IMR-90 (cell line): ENCODE measurements at regions not wholly inside any gene's neighbourhood (a gene's known extent, or its start where the extent isn't known, plus 50 kb on each side); places are given as distances from the start of the nearest gene placed in this dataset.

Experiments
- ATAC-seq: fragments of 200-7000 bp; cut with Tn5 transposase; 2 replicates; pipeline ENCODE4 v1.9.1; 2020; ENCODE audit warnings: low read depth, mild to moderate bottlenecking, moderate library complexity
- BruUV-seq: library from RNA; stranded (reverse); fragments of 400-500 nt; replicated peaks from 2 replicates; lab custom pipeline; 2021; lab: Mats Ljungman, UMichigan
- CTCF ChIA-PET: fragments of 300-600 bp; formaldehyde crosslinking; extraction: SDS; loops from one replicate; lab custom pipeline; 2021; ENCODE audit warnings: antibody characterized with exemption; lab: Yijun Ruan, JAX
- POLR2A ChIA-PET: fragments of 300-600 bp; sonication (Branson Sonifier 250); formaldehyde crosslinking; loops from one replicate; lab custom pipeline; 2022; ENCODE audit warnings: antibody characterized with exemption; ENCODE audit not compliant: unreplicated experiment; lab: Charles Lee
- DNase-seq: peaks from one replicate; pipeline ENCODE4 v3.0.0; 2013
- H2AFZ ChIP-seq: replicated peaks from 2 replicates; pipeline ENCODE3; 2013; ENCODE audit warnings: low read length, mild to moderate bottlenecking; ENCODE audit not compliant: poor library complexity
- H2AK5ac ChIP-seq: 2 replicates; pipeline ENCODE4 v1.6.1; 2013; ENCODE audit warnings: low read depth, low read length, inconsistent platforms
- H2AK9ac ChIP-seq: replicated peaks from 2 replicates; pipeline ENCODE3; 2013; ENCODE audit warnings: mild to moderate bottlenecking, low read depth, low read length, moderate library complexity; ENCODE audit not compliant: poor library complexity
- H2BK120ac ChIP-seq: 2 replicates; pipeline ENCODE4 v1.6.1; 2013; ENCODE audit warnings: low read depth, low read length, inconsistent platforms
- H2BK15ac ChIP-seq: 3 replicates; pipeline ENCODE4 v1.6.1; 2013; ENCODE audit warnings: low read depth, low read length, inconsistent platforms
- H2BK20ac ChIP-seq: 2 replicates; pipeline ENCODE4 v1.6.1; 2013; ENCODE audit warnings: low read depth, mild to moderate bottlenecking, inconsistent platforms, low read length, moderate library complexity
- H2BK5ac ChIP-seq: 2 replicates; pipeline ENCODE4 v1.6.1; 2013; ENCODE audit warnings: mild to moderate bottlenecking, low read depth, low read length, inconsistent platforms; ENCODE audit not compliant: poor library complexity, severe bottlenecking
- H3K14ac ChIP-seq: replicated peaks from 2 replicates; pipeline ENCODE4 v1.6.1; 2013; ENCODE audit warnings: low read depth, low read length, inconsistent platforms
- H3K18ac ChIP-seq: 2 replicates; pipeline ENCODE4 v1.6.1; 2013; ENCODE audit warnings: low read depth, low read length, control low read depth
- H3K23ac ChIP-seq: 2 replicates; pipeline ENCODE4 v1.6.1; 2013; ENCODE audit warnings: low read depth, low read length, inconsistent platforms
- H3K27ac ChIP-seq: 2 replicates; pipeline ENCODE4 v1.5.1; 2013; ENCODE audit warnings: mild to moderate bottlenecking, control low read depth, low read length; ENCODE audit not compliant: insufficient read depth
- H3K27me3 ChIP-seq: 2 replicates; pipeline ENCODE4 v1.6.1; 2013; ENCODE audit warnings: low read length; ENCODE audit not compliant: control insufficient read depth, insufficient read depth
- H3K36me3 ChIP-seq: 2 replicates; pipeline ENCODE4 v1.6.1; 2013; ENCODE audit warnings: low read length, mixed read lengths; ENCODE audit not compliant: control insufficient read depth, insufficient read depth
- H3K4ac ChIP-seq: 2 replicates; pipeline ENCODE4 v1.6.1; 2013; ENCODE audit warnings: low read depth, low read length, inconsistent platforms
- H3K4me1 ChIP-seq: 2 replicates; pipeline ENCODE4 v1.6.1; 2013; ENCODE audit warnings: low read length, mixed read lengths; ENCODE audit not compliant: control insufficient read depth, insufficient read depth
- H3K4me2 ChIP-seq: 2 replicates; pipeline ENCODE4 v1.6.1; 2013; ENCODE audit warnings: low read depth, mild to moderate bottlenecking, control low read depth, low read length, moderate library complexity
- H3K4me3 ChIP-seq: 2 replicates; pipeline ENCODE4 v1.5.1; 2013; ENCODE audit warnings: low read depth, mild to moderate bottlenecking, control low read depth, low read length, moderate library complexity; ENCODE audit not compliant: insufficient read depth
- H3K56ac ChIP-seq: 2 replicates; pipeline ENCODE4 v1.6.1; 2013; ENCODE audit warnings: low read length, inconsistent platforms; ENCODE audit not compliant: insufficient read depth; ENCODE audit errors: extremely low read depth
- H3K79me1 ChIP-seq, 2 experiments: 2 replicates each; pipeline ENCODE4 v1.6.1; 2013; ENCODE audit warnings: low read length in 2 of 2, inconsistent platforms in 1 of 2, low read depth in 1 of 2
- H3K9ac ChIP-seq: 2 replicates; pipeline ENCODE4 v1.6.1; 2013; ENCODE audit warnings: low read depth, low read length, control low read depth
- H3K9me1 ChIP-seq: 2 replicates; pipeline ENCODE4 v1.6.1; 2013; ENCODE audit warnings: low read length, inconsistent platforms; ENCODE audit not compliant: insufficient read depth
- H3K9me3 ChIP-seq: 2 replicates; pipeline ENCODE4 v1.6.1; 2013; ENCODE audit warnings: low read length; ENCODE audit not compliant: control insufficient read depth, insufficient read depth
- H4K20me1 ChIP-seq: 2 replicates; pipeline ENCODE4 v1.6.1; 2013; ENCODE audit warnings: low read length, inconsistent platforms; ENCODE audit not compliant: insufficient read depth
- H4K5ac ChIP-seq: 2 replicates; pipeline ENCODE4 v1.6.1; 2013; ENCODE audit warnings: mild to moderate bottlenecking, low read depth, low read length, control low read depth
- H4K8ac ChIP-seq, 2 experiments: 2 replicates each; pipeline ENCODE4 v1.6.1; 2013; ENCODE audit warnings: low read depth in 2 of 2, low read length in 2 of 2, control low read depth in 1 of 2, inconsistent platforms in 1 of 2
- H4K91ac ChIP-seq: 2 replicates; pipeline ENCODE4 v1.6.1; 2013; ENCODE audit warnings: low read depth, low read length, inconsistent platforms; ENCODE audit not compliant: insufficient read depth
- BHLHE40 ChIP-seq: fragments of 150-350 bp; IDR thresholded peaks from 2 replicates; pipeline ENCODE4 v1.6.1; 2016; ENCODE audit warnings: mild to moderate bottlenecking, low read depth, low read length
- CEBPB ChIP-seq: IDR thresholded peaks from 2 replicates; pipeline ENCODE4 v1.6.1; 2012; ENCODE audit warnings: low read depth, low read length, improper control_type of control experiment
- CHD1 ChIP-seq: IDR thresholded peaks from 2 replicates; pipeline ENCODE4 v1.6.1; 2012; ENCODE audit warnings: low read depth, low read length, improper control_type of control experiment
- CTCF ChIP-seq: conservative IDR thresholded peaks from 2 replicates; pipeline ENCODE4 v1.5.1; 2012; ENCODE audit warnings: mild to moderate bottlenecking, low read depth, low read length, improper control_type of control experiment
- ELK1 ChIP-seq: fragments of 150-350 bp; IDR thresholded peaks from 2 replicates; pipeline ENCODE4 v1.6.1; 2016; ENCODE audit warnings: low read depth, mild to moderate bottlenecking, low read length, moderate library complexity, borderline replicate concordance
- FOS ChIP-seq: fragments of 150-350 bp; IDR thresholded peaks from 2 replicates; pipeline ENCODE4 v1.6.1; 2016; ENCODE audit warnings: low read depth, low read length
- MAFK ChIP-seq: IDR thresholded peaks from 2 replicates; pipeline ENCODE4 v1.6.1; 2012; ENCODE audit warnings: low read depth, low read length, improper control_type of control experiment
- MAZ ChIP-seq: IDR thresholded peaks from 2 replicates; pipeline ENCODE4 v1.6.1; 2012; ENCODE audit warnings: low read depth, mild to moderate bottlenecking, low read length, improper control_type of control experiment, moderate library complexity, borderline replicate concordance
- MXI1 ChIP-seq: IDR thresholded peaks from 2 replicates; pipeline ENCODE4 v1.6.1; 2012; ENCODE audit warnings: low read depth, mild to moderate bottlenecking, low read length, moderate library complexity, borderline replicate concordance
- NFE2L2 ChIP-seq: fragments of 150-350 bp; IDR thresholded peaks from 2 replicates; pipeline ENCODE4 v1.6.1; 2016; ENCODE audit warnings: low read depth, mild to moderate bottlenecking, low read length
- POLR2A ChIP-seq: IDR thresholded peaks from 2 replicates; pipeline ENCODE4 v1.6.1; 2012; ENCODE audit warnings: mild to moderate bottlenecking, low read depth, low read length
- RAD21 ChIP-seq: IDR thresholded peaks from 2 replicates; pipeline ENCODE4 v1.6.1; 2012; ENCODE audit warnings: low read length, improper control_type of control experiment
- RCOR1 ChIP-seq: IDR thresholded peaks from 2 replicates; pipeline ENCODE4 v1.6.1; 2012; ENCODE audit warnings: mild to moderate bottlenecking, low read length, improper control_type of control experiment; ENCODE audit not compliant: insufficient replicate concordance
- RFX5 ChIP-seq: IDR thresholded peaks from 2 replicates; pipeline ENCODE4 v1.8.0; 2012; ENCODE audit warnings: low read depth, mild to moderate bottlenecking, low read length, moderate library complexity
- SMC3 ChIP-seq: fragments of 150-350 bp; IDR thresholded peaks from 2 replicates; pipeline ENCODE4 v1.6.1; 2016; ENCODE audit warnings: low read depth, mild to moderate bottlenecking, antibody characterized with exemption, low read length, moderate library complexity
- USF2 ChIP-seq: fragments of 150-350 bp; IDR thresholded peaks from 2 replicates; pipeline ENCODE4 v1.6.1; 2017; ENCODE audit warnings: mild to moderate bottlenecking, antibody characterized with exemption, low read length, low read depth
- WGBS, 2 experiments: methylation state at CpG; one replicate each; pipeline versions ENCODE4 v1.1.5 to v1.1.7; 2013; ENCODE audit warnings: missing lambda C conversion rate in 2 of 2; ENCODE audit not compliant: insufficient read length in 1 of 2; ENCODE audit errors: extremely low coverage in 2 of 2; 5-methylcytosine and 5-hydroxymethylcytosine counted together
- dilution Hi-C: fragments of 300-500 bp; cut with HindIII; formaldehyde crosslinking; loops from one replicate; pipeline ENCODE4 v1.14.3; 2018; ENCODE audit warnings: low sequenced_read_pairs; ENCODE audit not compliant: unreplicated experiment
- in situ Hi-C: fragments of 300-500 bp; cut with MboI; formaldehyde crosslinking; loops from 3 replicates; pipeline ENCODE4 v1.14.3; 2019; ENCODE audit warnings: low sequenced_read_pairs, inconsistent platforms, mixed read lengths
- intact Hi-C: fragments of 100-400 bp; cut with micrococcal nuclease; formaldehyde crosslinking; loops from 2 replicates; pipeline ENCODE4 v1.10.0; 2022

- in situ Hi-C loops, result no loop called here
- Histone ChIP-seq H3K4ac (no peak overlapping the region), H2BK120ac (no peak overlapping the region), H3K14ac (no peak overlapping the region), H4K5ac (no peak overlapping the region), H2AK5ac (no peak overlapping the region), H2BK15ac (no peak overlapping the region), H3K18ac (no peak overlapping the region), H4K8ac (no peak overlapping the region), H3K36me3 (no peaks in the 10 kb centered on the region), H3K27me3 (no peaks in the 10 kb centered on the region), H3K79me1 (no peaks in the 10 kb centered on the region), H3K56ac (no peak overlapping the region), H4K91ac (no peak overlapping the region), H3K4me1 (peaks cover 7% of the 10 kb centered on the region), H4K20me1 (no peaks in the 10 kb centered on the region), H3K4me2 (no peak overlapping the region), H3K27ac (no peak overlapping the region), H3K23ac (no peak overlapping the region), H3K9me1 (peaks cover 2% of the 10 kb centered on the region), H3K4me3 (no peak overlapping the region), H2AK9ac (no peak overlapping the region), H2BK5ac (no peak overlapping the region), H3K9me3 (no peaks in the 10 kb centered on the region), H2BK20ac (no peak overlapping the region), H2AFZ (no peak overlapping the region), H3K9ac (no peak overlapping the region)
- ChIA-PET CTCF (no interaction called here), POLR2A (interaction anchor here (0.6 kb wide), 1 partner anchor 151 kb away, joined by 6 read pairs; no protein-coding TSS in a partner anchor)
- no peak for ATAC-seq
- dilution Hi-C loops, result no loop called here
- no CpG with 5 or more reads among the region's 2 CpGs for WGBS, 2 experiments
- BruUV-seq, result no TSS peak
- no peak for DNase-seq
- TF ChIP-seq CEBPB (no peak), ELK1 (no peak), NFE2L2 (no peak), CHD1 (no peak), MAFK (no peak), USF2 (no peak), FOS (no peak), MAZ (no peak), RAD21 (no peak), SMC3 (no peak), CTCF (no peak), POLR2A (no peak), MXI1 (no peak), RFX5 (no peak), RCOR1 (no peak), BHLHE40 (no peak)
- intact Hi-C loops, result no loop called here
Observed at GRCh38 chr6:105493736-105494135, 90.9 kb upstream of the PREP start.
